SK-N-SH treated with all-trans-retinoic acid at 6 μM for 48 hours (cell line): ENCODE measurements at regions not wholly inside any gene's neighbourhood (a gene's known extent, or its start where the extent isn't known, plus 50 kb on each side); places are given as distances from the start of the nearest gene placed in this dataset.

Source experiments
- ARNTL ChIP-seq: fragments of 450-650 bp; formaldehyde crosslinking; IDR thresholded peaks from 2 replicates; pipeline ENCODE4 v1.5.0; 2020; ENCODE audit warnings: low read depth, mild to moderate bottlenecking, moderate library complexity, borderline replicate concordance
- ESRRG ChIP-seq: fragments of 250-450 bp; sonication (Bioruptor Pico); IDR thresholded peaks from 2 replicates; pipeline ENCODE4 v1.6.1; 2021; ENCODE audit warnings: mild to moderate bottlenecking
- GLIS3 ChIP-seq: fragments of 250-450 bp; sonication (Bioruptor Pico); IDR thresholded peaks from 2 replicates; pipeline ENCODE4 v1.5.0; 2020; ENCODE audit warnings: mild to moderate bottlenecking, moderate library complexity
- RARB ChIP-seq: fragments of 250-450 bp; sonication (Bioruptor Pico); IDR thresholded peaks from 2 replicates; pipeline ENCODE4 v1.8.0; 2021; ENCODE audit warnings: mild to moderate bottlenecking, moderate library complexity
- TCF4 ChIP-seq: fragments of 250-450 bp; sonication (Bioruptor Pico); IDR thresholded peaks from 2 replicates; pipeline ENCODE4 v1.8.0; 2021; ENCODE audit warnings: mild to moderate bottlenecking, moderate library complexity, borderline replicate concordance
- ZFP3 ChIP-seq: fragments of 250-450 bp; sonication (Bioruptor Pico); IDR thresholded peaks from 2 replicates; pipeline ENCODE4 v1.5.0; 2020; ENCODE audit warnings: mild to moderate bottlenecking, moderate library complexity
- ZFP30 ChIP-seq: fragments of 450-650 bp; formaldehyde crosslinking; IDR thresholded peaks from 2 replicates; pipeline ENCODE4 v1.5.0; 2022; ENCODE audit warnings: mild to moderate bottlenecking, moderate library complexity
- ZNF565 ChIP-seq: fragments of 450-650 bp; formaldehyde crosslinking; conservative IDR thresholded peaks from 2 replicates; pipeline ENCODE4 v1.5.0; 2020; ENCODE audit warnings: low read depth, mild to moderate bottlenecking, moderate library complexity
- ZNF8 ChIP-seq: fragments of 450-650 bp; formaldehyde crosslinking; IDR thresholded peaks from 2 replicates; pipeline ENCODE4 v1.5.0; 2020; ENCODE audit warnings: mild to moderate bottlenecking, moderate library complexity
- TF ChIP-seq, protein P1 (sequence below): fragments of 250-450 bp; sonication (Bioruptor Pico); IDR thresholded peaks from 2 replicates; pipeline ENCODE4 v1.5.1; 2020; ENCODE audit warnings: low read depth, mild to moderate bottlenecking, moderate library complexity
- TF ChIP-seq, protein P2 (sequence below): fragments of 250-450 bp; sonication (Bioruptor Pico); IDR thresholded peaks from 2 replicates; pipeline ENCODE4 v1.8.0; 2020; ENCODE audit warnings: mild to moderate bottlenecking, moderate library complexity, borderline replicate concordance

DNA sequence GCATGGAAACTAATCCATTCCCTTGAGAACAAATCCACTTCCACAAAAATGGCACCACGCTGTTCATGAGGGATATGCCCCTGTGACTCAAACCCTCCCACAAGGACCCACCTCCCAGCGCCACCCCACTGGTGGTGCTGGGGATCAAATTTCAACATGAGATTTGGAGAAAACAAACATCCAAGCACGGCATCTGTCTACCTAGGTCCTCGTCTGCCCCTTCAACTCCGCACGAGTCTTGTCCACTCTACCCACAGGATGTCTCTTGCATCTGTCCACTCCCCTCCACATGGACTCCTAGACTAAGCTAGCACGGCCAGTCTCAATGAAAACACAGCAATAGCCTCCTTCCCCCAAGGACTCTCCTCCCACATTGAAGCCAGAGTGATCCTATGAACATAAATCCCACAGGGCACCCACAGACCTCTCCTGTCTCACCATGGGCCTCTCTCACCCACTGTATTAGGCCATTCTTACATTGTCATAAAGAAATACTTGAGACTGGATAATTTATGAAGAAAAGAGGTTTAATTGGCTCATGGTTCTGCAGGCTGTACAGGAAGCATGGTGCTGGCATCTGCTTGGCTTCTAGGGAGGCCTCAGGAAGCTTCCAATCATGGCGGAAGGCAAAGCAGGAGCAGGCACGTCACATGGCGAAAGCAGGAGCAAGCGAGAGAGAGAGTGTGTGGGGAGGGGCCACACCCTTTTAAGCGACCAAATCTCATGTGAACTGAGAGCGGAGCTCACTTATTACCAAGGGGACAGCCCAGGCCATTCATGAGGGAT, 101.4 kb downstream of the TOMM20 start:
- TF ChIP-seq, protein P1, sequence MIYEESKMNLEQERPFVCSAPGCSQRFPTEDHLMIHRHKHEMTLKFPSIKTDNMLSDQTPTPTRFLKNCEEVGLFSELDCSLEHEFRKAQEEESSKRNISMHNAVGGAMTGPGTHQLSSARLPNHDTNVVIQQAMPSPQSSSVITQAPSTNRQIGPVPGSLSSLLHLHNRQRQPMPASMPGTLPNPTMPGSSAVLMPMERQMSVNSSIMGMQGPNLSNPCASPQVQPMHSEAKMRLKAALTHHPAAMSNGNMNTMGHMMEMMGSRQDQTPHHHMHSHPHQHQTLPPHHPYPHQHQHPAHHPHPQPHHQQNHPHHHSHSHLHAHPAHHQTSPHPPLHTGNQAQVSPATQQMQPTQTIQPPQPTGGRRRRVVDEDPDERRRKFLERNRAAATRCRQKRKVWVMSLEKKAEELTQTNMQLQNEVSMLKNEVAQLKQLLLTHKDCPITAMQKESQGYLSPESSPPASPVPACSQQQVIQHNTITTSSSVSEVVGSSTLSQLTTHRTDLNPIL (CRISPR knock-in tag): no peak
- no peak for TF ChIP-seq GLIS3 (CRISPR knock-in tag)
- TF ChIP-seq ZFP3: no peak
- no peak for TF ChIP-seq ZFP30 (CRISPR knock-in tag)
- TF ChIP-seq, protein P2, sequence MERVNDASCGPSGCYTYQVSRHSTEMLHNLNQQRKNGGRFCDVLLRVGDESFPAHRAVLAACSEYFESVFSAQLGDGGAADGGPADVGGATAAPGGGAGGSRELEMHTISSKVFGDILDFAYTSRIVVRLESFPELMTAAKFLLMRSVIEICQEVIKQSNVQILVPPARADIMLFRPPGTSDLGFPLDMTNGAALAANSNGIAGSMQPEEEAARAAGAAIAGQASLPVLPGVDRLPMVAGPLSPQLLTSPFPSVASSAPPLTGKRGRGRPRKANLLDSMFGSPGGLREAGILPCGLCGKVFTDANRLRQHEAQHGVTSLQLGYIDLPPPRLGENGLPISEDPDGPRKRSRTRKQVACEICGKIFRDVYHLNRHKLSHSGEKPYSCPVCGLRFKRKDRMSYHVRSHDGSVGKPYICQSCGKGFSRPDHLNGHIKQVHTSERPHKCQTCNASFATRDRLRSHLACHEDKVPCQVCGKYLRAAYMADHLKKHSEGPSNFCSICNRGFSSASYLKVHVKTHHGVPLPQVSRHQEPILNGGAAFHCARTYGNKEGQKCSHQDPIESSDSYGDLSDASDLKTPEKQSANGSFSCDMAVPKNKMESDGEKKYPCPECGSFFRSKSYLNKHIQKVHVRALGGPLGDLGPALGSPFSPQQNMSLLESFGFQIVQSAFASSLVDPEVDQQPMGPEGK (CRISPR knock-in tag): no peak
- TF ChIP-seq ARNTL (CRISPR knock-in tag): no peak
- no peak for TF ChIP-seq ESRRG (CRISPR knock-in tag)
- no peak for TF ChIP-seq TCF4
- TF ChIP-seq ZNF8 (CRISPR knock-in tag): no peak
- TF ChIP-seq ZNF565 (CRISPR knock-in tag): no peak
- TF ChIP-seq RARB: no peak
